OCI-LY3 (cell line): ENCODE measurements at regions not wholly inside any gene's neighbourhood (a gene's known extent, or its start where the extent isn't known, plus 50 kb on each side); places are given as distances from the start of the nearest gene placed in this dataset.

ENCODE experiments used
- CTCF ChIP-seq: fragments of 200-600, 300-600 bp; sonication (generic); IDR thresholded peaks from 2 replicates; pipeline ENCODE4 v1.5.1; 2014; ENCODE audit warnings: antibody characterized with exemption, low read length, low read depth
- EZH2phosphoT487 ChIP-seq: fragments of 200-600 bp; shearing (Covaris generic); IDR thresholded peaks from 2 replicates; pipeline ENCODE4 v1.6.1; 2018; ENCODE audit warnings: antibody characterized with exemption, mixed run types, low read depth

GRCh38 chr3:145522893-145523651, 637.9 kb downstream of the PLOD2 start:
- TF ChIP-seq CTCF (no peak), EZH2phosphoT487 (no peak)
